Mesendoderm (in vitro differentiated cells): ENCODE measurements at regions not wholly inside any gene's neighbourhood (a gene's known extent, or its start where the extent isn't known, plus 50 kb on each side); places are given as distances from the start of the nearest gene placed in this dataset.

Experiments
- DNase-seq: peaks from one replicate; pipeline ENCODE4 v3.0.0; 2013
- H2AK5ac ChIP-seq: 2 replicates; pipeline ENCODE4 v1.6.1; 2013; ENCODE audit warnings: low read length, inconsistent platforms
- H2BK120ac ChIP-seq: 2 replicates; pipeline ENCODE4 v1.6.1; 2013; ENCODE audit warnings: low read depth, mild to moderate bottlenecking, low read length, moderate library complexity, mixed read lengths
- H2BK15ac ChIP-seq: replicated peaks from 2 replicates; pipeline ENCODE4 v1.6.1; 2013; ENCODE audit warnings: low read depth, mild to moderate bottlenecking, moderate library complexity
- H2BK5ac ChIP-seq: 2 replicates; pipeline ENCODE4 v1.6.1; 2013; ENCODE audit warnings: low read length, inconsistent platforms
- H3K18ac ChIP-seq: 2 replicates; pipeline ENCODE4 v1.6.1; 2013; ENCODE audit warnings: mild to moderate bottlenecking, low read length, mixed read lengths
- H3K23ac ChIP-seq: one replicate; pipeline ENCODE4 v1.6.1; 2013; ENCODE audit warnings: low read length
- H3K27ac ChIP-seq: 2 replicates; pipeline ENCODE4 v1.5.1; 2013; ENCODE audit warnings: low read depth, mild to moderate bottlenecking, inconsistent platforms, low read length, moderate library complexity
- H3K27me3 ChIP-seq: 2 replicates; pipeline ENCODE4 v1.6.1; 2013; ENCODE audit warnings: low read length, control low read depth, mild to moderate bottlenecking, inconsistent platforms; ENCODE audit not compliant: insufficient read depth, poor library complexity
- H3K36me3 ChIP-seq: 2 replicates; pipeline ENCODE4 v1.6.1; 2013; ENCODE audit warnings: low read length, inconsistent platforms; ENCODE audit not compliant: control insufficient read depth, insufficient read depth
- H3K4ac ChIP-seq: one replicate; pipeline ENCODE4 v1.6.1; 2013; ENCODE audit warnings: low read depth, mild to moderate bottlenecking, low read length, moderate library complexity
- H3K4me1 ChIP-seq: 2 replicates; pipeline ENCODE4 v1.6.1; 2013; ENCODE audit warnings: low read depth, low read length, inconsistent platforms; ENCODE audit not compliant: control insufficient read depth
- H3K4me2 ChIP-seq: 2 replicates; pipeline ENCODE4 v1.6.1; 2013; ENCODE audit warnings: low read length
- H3K4me3 ChIP-seq: 2 replicates; pipeline ENCODE4 v1.5.1; 2013; ENCODE audit warnings: mild to moderate bottlenecking, low read length
- H3K56ac ChIP-seq: one replicate; pipeline ENCODE4 v1.6.1; 2013; ENCODE audit warnings: low read length
- H3K79me1 ChIP-seq: 2 replicates; pipeline ENCODE4 v1.6.1; 2013; ENCODE audit warnings: low read length, inconsistent platforms
- H3K79me2 ChIP-seq: 2 replicates; pipeline ENCODE4 v1.6.1; 2013; ENCODE audit warnings: mild to moderate bottlenecking, low read length; ENCODE audit not compliant: control insufficient read depth, insufficient read depth
- H3K9ac ChIP-seq: 2 replicates; pipeline ENCODE4 v1.6.1; 2013; ENCODE audit warnings: low read length, inconsistent platforms
- H4K5ac ChIP-seq: one replicate; pipeline ENCODE4 v1.6.1; 2013; ENCODE audit warnings: low read length
- H4K8ac ChIP-seq: one replicate; pipeline ENCODE4 v1.6.1; 2013; ENCODE audit warnings: low read depth, mild to moderate bottlenecking, control low read depth, low read length, moderate library complexity
- WGBS: extraction: QIAGEN DNeasy Blood & Tissue Kit; methylation state at CpG from one replicate; pipeline ENCODE4 v1.1.7; 2013; ENCODE audit warnings: low lambda C conversion rate, missing lambda C conversion rate; ENCODE audit not compliant: insufficient coverage; ENCODE audit errors: extremely low coverage; 5-methylcytosine and 5-hydroxymethylcytosine counted together

GRCh38 chr22:48695731-48696305 is 1131.9 kb downstream of the BRD1 start:
- Histone ChIP-seq H3K18ac (no peak overlapping the region), H3K4ac (no peak overlapping the region), H3K79me1 (peaks cover 5% of the 10 kb centered on the region), H3K4me3 (no peak overlapping the region), H3K79me2 (no peaks in the 10 kb centered on the region), H3K56ac (no peak overlapping the region), H3K36me3 (no peaks in the 10 kb centered on the region), H2AK5ac (no peak overlapping the region), H2BK5ac (no peak overlapping the region), H4K8ac (no peak overlapping the region), H3K27me3 (no peaks in the 10 kb centered on the region), H3K23ac (no peak overlapping the region), H3K4me1 (no peaks in the 10 kb centered on the region), H2BK120ac (no peak overlapping the region), H4K5ac (no peak overlapping the region), H3K4me2 (no peak overlapping the region), H2BK15ac (no peak overlapping the region), H3K27ac (no peak overlapping the region), H3K9ac (no peak overlapping the region)
- DNase-seq, result no peak
- no CpG with 5 or more reads among the region's 19 CpGs for WGBS

GRCh38 chr22:48695251-48695650 is 1132.4 kb downstream of the BRD1 start:
- no peak overlapping the region for H2BK15ac ChIP-seq
- no peak overlapping the region for H3K27ac ChIP-seq
- H3K79me1 ChIP-seq, result peaks cover 5% of the 10 kb centered on the region
- no peak overlapping the region for H2BK5ac ChIP-seq
- H3K23ac ChIP-seq, result no peak overlapping the region
- H3K4me1 ChIP-seq, result no peaks in the 10 kb centered on the region
- H3K4me2 ChIP-seq, result no peak overlapping the region
- DNase-seq, result no peak
- no peak overlapping the region for H4K8ac ChIP-seq
- no CpG with 5 or more reads among the region's 6 CpGs for WGBS
- H4K5ac ChIP-seq, result no peak overlapping the region
- no peaks in the 10 kb centered on the region for H3K27me3 ChIP-seq
- no peak overlapping the region for H3K4ac ChIP-seq
- H3K79me2 ChIP-seq, result no peaks in the 10 kb centered on the region
- H2AK5ac ChIP-seq, result no peak overlapping the region
- H3K36me3 ChIP-seq, result no peaks in the 10 kb centered on the region
- H3K18ac ChIP-seq, result no peak overlapping the region
- no peak overlapping the region for H2BK120ac ChIP-seq
- H3K56ac ChIP-seq, result no peak overlapping the region
- H3K4me3 ChIP-seq, result no peak overlapping the region
- no peak overlapping the region for H3K9ac ChIP-seq

- no peak overlapping the region for H2BK15ac ChIP-seq
- H3K18ac ChIP-seq, result no peak overlapping the region
- H3K9ac ChIP-seq, result no peak overlapping the region
- H2BK5ac ChIP-seq, result no peak overlapping the region
- DNase-seq, result no peak
- no peak overlapping the region for H3K56ac ChIP-seq
- H3K4me2 ChIP-seq, result no peak overlapping the region
- no CpG with 5 or more reads among the region's 22 CpGs for WGBS
- no peak overlapping the region for H4K5ac ChIP-seq
- no peak overlapping the region for H3K4ac ChIP-seq
- H3K4me1 ChIP-seq, result no peaks in the 10 kb centered on the region
- no peak overlapping the region for H3K23ac ChIP-seq
- H3K79me2 ChIP-seq, result no peaks in the 10 kb centered on the region
- no peaks in the 10 kb centered on the region for H3K27me3 ChIP-seq
- H2BK120ac ChIP-seq, result no peak overlapping the region
- H3K79me1 ChIP-seq, result peaks cover 5% of the 10 kb centered on the region
- H4K8ac ChIP-seq, result no peak overlapping the region
- no peak overlapping the region for H2AK5ac ChIP-seq
- H3K4me3 ChIP-seq, result no peak overlapping the region
- no peak overlapping the region for H3K27ac ChIP-seq
- H3K36me3 ChIP-seq, result no peaks in the 10 kb centered on the region
These were observed 1133.3 kb downstream of the BRD1 start for GRCh38 chr22:48694296-48694883.

GRCh38 chr22:48693377-48694135 is 1134.1 kb downstream of the BRD1 start:
- Histone ChIP-seq H3K4me1 (no peaks in the 10 kb centered on the region), H3K18ac (no peak overlapping the region), H2BK120ac (no peak overlapping the region), H2BK5ac (no peak overlapping the region), H3K4ac (no peak overlapping the region), H4K5ac (no peak overlapping the region), H3K27me3 (no peaks in the 10 kb centered on the region), H4K8ac (no peak overlapping the region), H3K56ac (no peak overlapping the region), H2BK15ac (no peak overlapping the region), H2AK5ac (no peak overlapping the region), H3K23ac (no peak overlapping the region), H3K79me2 (no peaks in the 10 kb centered on the region), H3K36me3 (no peaks in the 10 kb centered on the region), H3K9ac (no peak overlapping the region), H3K27ac (no peak overlapping the region), H3K4me3 (no peak overlapping the region), H3K79me1 (peaks cover 5% of the 10 kb centered on the region), H3K4me2 (no peak overlapping the region)
- WGBS, result no CpG with 5 or more reads among the region's 26 CpGs
- no peak for DNase-seq

GRCh38 chr22:48692734-48693376 is 1134.8 kb downstream of the BRD1 start:
- Histone ChIP-seq H3K4me1 (no peaks in the 10 kb centered on the region), H3K79me2 (no peaks in the 10 kb centered on the region), H3K27ac (no peak overlapping the region), H2AK5ac (no peak overlapping the region), H2BK120ac (no peak overlapping the region), H2BK15ac (no peak overlapping the region), H3K18ac (no peak overlapping the region), H3K4ac (no peak overlapping the region), H3K4me2 (no peak overlapping the region), H3K79me1 (peaks cover 1% of the 10 kb centered on the region), H4K5ac (no peak overlapping the region), H3K4me3 (no peak overlapping the region), H3K9ac (no peak overlapping the region), H3K56ac (no peak overlapping the region), H3K36me3 (no peaks in the 10 kb centered on the region), H2BK5ac (no peak overlapping the region), H3K27me3 (no peaks in the 10 kb centered on the region), H4K8ac (no peak overlapping the region), H3K23ac (no peak overlapping the region)
- no peak for DNase-seq
- WGBS, result no CpG with 5 or more reads among the region's 31 CpGs
